ENCODE measurements at regions not wholly inside any gene's neighbourhood (a gene's known extent, or its start where the extent isn't known, plus 50 kb on each side); places are given as distances from the start of the nearest gene placed in this dataset.

DNA sequence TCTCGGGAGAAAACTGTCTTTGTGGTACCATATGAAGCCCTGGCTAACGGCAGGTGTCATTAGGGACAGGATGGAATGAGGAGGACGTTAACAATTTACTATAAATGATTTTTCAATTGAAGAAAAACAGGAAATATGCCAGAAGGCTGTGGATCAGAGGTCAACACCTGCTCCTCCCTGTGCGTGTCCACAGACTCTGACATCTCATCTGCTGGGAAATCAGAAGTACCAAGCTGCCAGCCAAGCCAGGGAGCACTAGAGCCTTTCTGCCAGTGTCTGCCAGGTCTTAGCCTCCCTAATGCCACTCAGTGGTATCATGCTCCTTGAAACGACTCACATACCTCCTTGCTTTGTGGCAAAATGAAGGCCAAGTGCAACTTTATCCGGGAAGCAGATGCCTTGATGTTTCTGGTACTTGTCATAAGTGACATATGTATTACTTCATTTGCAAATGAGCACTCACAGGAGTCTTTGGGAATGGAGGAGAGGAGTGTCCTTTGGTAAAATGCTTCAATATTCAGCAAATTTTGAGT, 541.1 kb downstream of the SATB2 start:
- H3K27ac ChIP-seq (ENCODE audit: extremely low read depth, low read depth, low read length) = no peak overlapping the region
- no peak overlapping the region for H3K4me3 ChIP-seq (ENCODE audit: low read depth, low read length)
- no peaks in the 10 kb centered on the region for H3K9me3 ChIP-seq (ENCODE audit: control insufficient read depth, insufficient read depth, low read depth, low read length)
- no peaks in the 10 kb centered on the region for H3K4me1 ChIP-seq (ENCODE audit: control insufficient read depth, insufficient read depth, low read length)
- POLR2A ChIA-PET = no interaction called here
- TF ChIP-seq ZNF391 (tag by site-specific recombination; IDR thresholded peaks at IDR 0.05; ENCODE audit: borderline replicate concordance, low read depth) (no peak), SCRT2 (tag by site-specific recombination; IDR thresholded peaks at IDR 0.05) (no peak), ZNF530 (tag by site-specific recombination; IDR thresholded peaks at IDR 0.05; ENCODE audit: low read depth) (no peak), ZNF266 (tag by site-specific recombination; IDR thresholded peaks at IDR 0.05; ENCODE audit: low read depth) (no peak), PRDM1 (tag by site-specific recombination; IDR thresholded peaks at IDR 0.05) (no peak), ZNF292 (tag by site-specific recombination; IDR thresholded peaks at IDR 0.05; ENCODE audit: borderline replicate concordance, low read depth) (no peak), WT1 (tag by site-specific recombination; IDR thresholded peaks at IDR 0.05) (no peak)
- TF ChIP-seq, protein P1, sequence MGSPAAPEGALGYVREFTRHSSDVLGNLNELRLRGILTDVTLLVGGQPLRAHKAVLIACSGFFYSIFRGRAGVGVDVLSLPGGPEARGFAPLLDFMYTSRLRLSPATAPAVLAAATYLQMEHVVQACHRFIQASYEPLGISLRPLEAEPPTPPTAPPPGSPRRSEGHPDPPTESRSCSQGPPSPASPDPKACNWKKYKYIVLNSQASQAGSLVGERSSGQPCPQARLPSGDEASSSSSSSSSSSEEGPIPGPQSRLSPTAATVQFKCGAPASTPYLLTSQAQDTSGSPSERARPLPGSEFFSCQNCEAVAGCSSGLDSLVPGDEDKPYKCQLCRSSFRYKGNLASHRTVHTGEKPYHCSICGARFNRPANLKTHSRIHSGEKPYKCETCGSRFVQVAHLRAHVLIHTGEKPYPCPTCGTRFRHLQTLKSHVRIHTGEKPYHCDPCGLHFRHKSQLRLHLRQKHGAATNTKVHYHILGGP (tag by site-specific recombination; IDR thresholded peaks at IDR 0.05) = no peak
- CTCF ChIA-PET = no interaction called here
- no peaks in the 10 kb centered on the region for H3K36me3 ChIP-seq (ENCODE audit: control insufficient read depth in 2 of 2, insufficient read depth in 1 of 2, low read length in 2 of 2)

- ChIA-PET POLR2A (no interaction called here), CTCF (interaction anchor here (1.0 kb wide), 1 partner anchor 572 kb away, joined by 3 read pairs; no protein-coding TSS in a partner anchor)
- H3K4me1 ChIP-seq (ENCODE audit: control insufficient read depth, insufficient read depth, low read length) = no peaks in the 10 kb centered on the region
- TF ChIP-seq ZNF175 (tag by site-specific recombination; IDR thresholded peaks at IDR 0.05) = no peak
- TF ChIP-seq ZNF16 (tag by site-specific recombination; IDR thresholded peaks at IDR 0.05; ENCODE audit: low read depth) = no peak
- TF ChIP-seq, protein P2, sequence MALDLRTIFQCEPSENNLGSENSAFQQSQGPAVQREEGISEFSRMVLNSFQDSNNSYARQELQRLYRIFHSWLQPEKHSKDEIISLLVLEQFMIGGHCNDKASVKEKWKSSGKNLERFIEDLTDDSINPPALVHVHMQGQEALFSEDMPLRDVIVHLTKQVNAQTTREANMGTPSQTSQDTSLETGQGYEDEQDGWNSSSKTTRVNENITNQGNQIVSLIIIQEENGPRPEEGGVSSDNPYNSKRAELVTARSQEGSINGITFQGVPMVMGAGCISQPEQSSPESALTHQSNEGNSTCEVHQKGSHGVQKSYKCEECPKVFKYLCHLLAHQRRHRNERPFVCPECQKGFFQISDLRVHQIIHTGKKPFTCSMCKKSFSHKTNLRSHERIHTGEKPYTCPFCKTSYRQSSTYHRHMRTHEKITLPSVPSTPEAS (tag by site-specific recombination; IDR thresholded peaks at IDR 0.05) = no peak
- no peak for TF ChIP-seq ZNF433 (tag by site-specific recombination; IDR thresholded peaks at IDR 0.05; ENCODE audit: low read depth)
- TF ChIP-seq SCRT2 (tag by site-specific recombination; IDR thresholded peaks at IDR 0.05) = no peak
- TF ChIP-seq ZNF701 (tag by site-specific recombination; IDR thresholded peaks at IDR 0.05) = no peak
- TF ChIP-seq HOXA7 (CRISPR knock-in tag; IDR thresholded peaks at IDR 0.05; ENCODE audit: borderline replicate concordance) = no peak
- TF ChIP-seq KLF9 (tag by site-specific recombination; IDR thresholded peaks at IDR 0.05; ENCODE audit: low read depth) = no peak
- TF ChIP-seq, protein P3, sequence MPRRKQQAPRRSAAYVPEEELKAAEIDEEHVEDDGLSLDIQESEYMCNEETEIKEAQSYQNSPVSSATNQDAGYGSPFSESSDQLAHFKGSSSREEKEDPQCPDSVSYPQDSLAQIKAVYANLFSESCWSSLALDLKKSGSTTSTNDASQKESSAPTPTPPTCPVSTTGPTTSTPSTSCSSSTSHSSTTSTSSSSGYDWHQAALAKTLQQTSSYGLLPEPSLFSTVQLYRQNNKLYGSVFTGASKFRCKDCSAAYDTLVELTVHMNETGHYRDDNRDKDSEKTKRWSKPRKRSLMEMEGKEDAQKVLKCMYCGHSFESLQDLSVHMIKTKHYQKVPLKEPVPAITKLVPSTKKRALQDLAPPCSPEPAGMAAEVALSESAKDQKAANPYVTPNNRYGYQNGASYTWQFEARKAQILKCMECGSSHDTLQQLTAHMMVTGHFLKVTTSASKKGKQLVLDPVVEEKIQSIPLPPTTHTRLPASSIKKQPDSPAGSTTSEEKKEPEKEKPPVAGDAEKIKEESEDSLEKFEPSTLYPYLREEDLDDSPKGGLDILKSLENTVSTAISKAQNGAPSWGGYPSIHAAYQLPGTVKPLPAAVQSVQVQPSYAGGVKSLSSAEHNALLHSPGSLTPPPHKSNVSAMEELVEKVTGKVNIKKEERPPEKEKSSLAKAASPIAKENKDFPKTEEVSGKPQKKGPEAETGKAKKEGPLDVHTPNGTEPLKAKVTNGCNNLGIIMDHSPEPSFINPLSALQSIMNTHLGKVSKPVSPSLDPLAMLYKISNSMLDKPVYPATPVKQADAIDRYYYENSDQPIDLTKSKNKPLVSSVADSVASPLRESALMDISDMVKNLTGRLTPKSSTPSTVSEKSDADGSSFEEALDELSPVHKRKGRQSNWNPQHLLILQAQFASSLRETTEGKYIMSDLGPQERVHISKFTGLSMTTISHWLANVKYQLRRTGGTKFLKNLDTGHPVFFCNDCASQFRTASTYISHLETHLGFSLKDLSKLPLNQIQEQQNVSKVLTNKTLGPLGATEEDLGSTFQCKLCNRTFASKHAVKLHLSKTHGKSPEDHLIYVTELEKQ (tag by site-specific recombination; IDR thresholded peaks at IDR 0.05; ENCODE audit: borderline replicate concordance) = no peak
- TF ChIP-seq ZNF184 (tag by site-specific recombination; IDR thresholded peaks at IDR 0.05) = no peak
- TF ChIP-seq ZNF132 (tag by site-specific recombination; IDR thresholded peaks at IDR 0.05; ENCODE audit: borderline replicate concordance) = no peak
- TF ChIP-seq ZNF335 (tag by site-specific recombination; conservative IDR thresholded peaks at IDR 0.05) = no peak
- TF ChIP-seq ZNF654 (tag by site-specific recombination; IDR thresholded peaks at IDR 0.05; ENCODE audit: low read depth) = no peak
- TF ChIP-seq SALL2 (tag by site-specific recombination; IDR thresholded peaks at IDR 0.05; ENCODE audit: borderline replicate concordance) = no peak
- no peak for TF ChIP-seq ZNF169 (tag by site-specific recombination; IDR thresholded peaks at IDR 0.05)
- no peak for TF ChIP-seq MYNN (tag by site-specific recombination; IDR thresholded peaks at IDR 0.05; ENCODE audit: borderline replicate concordance)
- no peaks in the 10 kb centered on the region for H3K36me3 ChIP-seq (ENCODE audit: control insufficient read depth in 2 of 2, insufficient read depth in 1 of 2, low read length in 2 of 2)
- no peaks in the 10 kb centered on the region for H3K9me3 ChIP-seq (ENCODE audit: control insufficient read depth, insufficient read depth, low read depth, low read length)
- H3K27ac ChIP-seq (ENCODE audit: extremely low read depth, low read depth, low read length) = no peak overlapping the region
- no peak overlapping the region for H3K4me3 ChIP-seq (ENCODE audit: low read depth, low read length)
Observed at GRCh38 chr2:198913394-198914152, 544.2 kb downstream of the SATB2 start.
